Gastroesophageal sphincter (tissue), 3 donors: ENCODE measurements at regions not wholly inside any gene's neighbourhood (a gene's known extent, or its start where the extent isn't known, plus 50 kb on each side); places are given as distances from the start of the nearest gene placed in this dataset.

Experiments
- CTCF ChIP-seq, 4 experiments: fragments of 200-600 bp in 2 of 4; fragments of 450-650 bp in 2 of 4; sonication (generic) in 1 of 4; IDR thresholded peaks; one replicate each; pipeline ENCODE4 v1.5.1; 2017 to 2019; ENCODE audit warnings: antibody characterized with exemption in 4 of 4, mild to moderate bottlenecking in 2 of 4, moderate library complexity in 2 of 4
- EP300 ChIP-seq: sonication (generic); formaldehyde crosslinking; IDR thresholded peaks from one replicate; pipeline ENCODE4 v1.6.1; 2017; ENCODE audit warnings: antibody characterized with exemption, mild to moderate bottlenecking
- POLR2A ChIP-seq, 2 donors: fragments of 450-650 bp; IDR thresholded peaks; one replicate each; pipeline ENCODE4 v1.6.1; 2017; ENCODE audit warnings: antibody characterized with exemption in 2 of 2, mild to moderate bottlenecking in 2 of 2, moderate library complexity in 1 of 2
- POLR2AphosphoS5 ChIP-seq: sonication (generic); formaldehyde crosslinking; IDR thresholded peaks from one replicate; pipeline ENCODE4 v1.6.1; 2017; ENCODE audit warnings: antibody characterized with exemption

- TF ChIP-seq CTCF (IDR thresholded peaks at IDR 0.05) = no peak
- no peak for TF ChIP-seq EP300
- no peak for TF ChIP-seq POLR2AphosphoS5
- no peak for TF ChIP-seq POLR2A (IDR thresholded peaks at IDR 0.05)
These were observed 85.2 kb upstream of the PRMT8 start for GRCh38 chr12:3405821-3406220.
